ENCODE measurements at regions not wholly inside any gene's neighbourhood (a gene's known extent, or its start where the extent isn't known, plus 50 kb on each side); places are given as distances from the start of the nearest gene placed in this dataset.
"Not testable (repeated sequence)": the region's sequence is repeated elsewhere in the genome, so short reads cannot be mapped to it uniquely, and the experiment has no call there.

GRCh38 chr6:114939630-114940029 lies 596.8 kb upstream of the HS3ST5 start:
- DNase-seq (ENCODE audit: low read depth), result no peak
- TF ChIP-seq CTCF (IDR thresholded peaks at IDR 0.05; ENCODE audit: low read length, missing control alignments), result no peak
- H3K4me3 ChIP-seq (replicated peaks; ENCODE audit: low read depth, low read length), result no peak overlapping the region

GRCh38 chr6:114936080-114936479 lies 593.3 kb upstream of the HS3ST5 start:
- H3K4me3 ChIP-seq (replicated peaks; ENCODE audit: low read depth, low read length), result no peak overlapping the region
- TF ChIP-seq CTCF (IDR thresholded peaks at IDR 0.05; ENCODE audit: low read length, missing control alignments), result no peak
- no peak for DNase-seq (ENCODE audit: low read depth)

- no peak for DNase-seq (ENCODE audit: low read depth)
- no peak overlapping the region for H3K4me3 ChIP-seq (replicated peaks; ENCODE audit: low read depth, low read length)
- TF ChIP-seq CTCF (IDR thresholded peaks at IDR 0.05; ENCODE audit: low read length, missing control alignments), result no peak
Measured at GRCh38 chr6:114934079-114934478, 591.3 kb upstream of the HS3ST5 start.

- H3K4me3 ChIP-seq (replicated peaks; ENCODE audit: low read depth, low read length); DNase-seq (ENCODE audit: low read depth): not testable (repeated sequence)
Measured at GRCh38 chr6:114928731-114929130, 585.9 kb upstream of the HS3ST5 start.

- H3K4me3 ChIP-seq (replicated peaks; ENCODE audit: low read depth, low read length), result no peak overlapping the region
- DNase-seq (ENCODE audit: low read depth), result no peak
- TF ChIP-seq CTCF (IDR thresholded peaks at IDR 0.05; ENCODE audit: low read length, missing control alignments), result no peak
Measured at GRCh38 chr6:114906096-114906495, 563.3 kb upstream of the HS3ST5 start.

- no peak for TF ChIP-seq CTCF (IDR thresholded peaks at IDR 0.05; ENCODE audit: low read length, missing control alignments)
- no peak for DNase-seq (ENCODE audit: low read depth)
- H3K4me3 ChIP-seq (replicated peaks; ENCODE audit: low read depth, low read length), result no peak overlapping the region
Measured at GRCh38 chr6:114897536-114897935, 554.7 kb upstream of the HS3ST5 start.

GRCh38 chr6:114892211-114892610 lies 549.4 kb upstream of the HS3ST5 start:
- TF ChIP-seq CTCF (IDR thresholded peaks at IDR 0.05; ENCODE audit: low read length, missing control alignments), result no peak
- no peak overlapping the region for H3K4me3 ChIP-seq (replicated peaks; ENCODE audit: low read depth, low read length)

GRCh38 chr6:114888241-114888640 lies 545.4 kb upstream of the HS3ST5 start:
- no peak for TF ChIP-seq CTCF (IDR thresholded peaks at IDR 0.05; ENCODE audit: low read length, missing control alignments)
- no peak overlapping the region for H3K4me3 ChIP-seq (replicated peaks; ENCODE audit: low read depth, low read length)
- no peak for DNase-seq (ENCODE audit: low read depth)

More at GRCh38 chr6:114892211-114892610, 549.4 kb upstream of the HS3ST5 start:
- DNase-seq (ENCODE audit: low read depth), result no peak
